ENCODE measurements at regions not wholly inside any gene's neighbourhood (a gene's known extent, or its start where the extent isn't known, plus 50 kb on each side); places are given as distances from the start of the nearest gene placed in this dataset.

DNA sequence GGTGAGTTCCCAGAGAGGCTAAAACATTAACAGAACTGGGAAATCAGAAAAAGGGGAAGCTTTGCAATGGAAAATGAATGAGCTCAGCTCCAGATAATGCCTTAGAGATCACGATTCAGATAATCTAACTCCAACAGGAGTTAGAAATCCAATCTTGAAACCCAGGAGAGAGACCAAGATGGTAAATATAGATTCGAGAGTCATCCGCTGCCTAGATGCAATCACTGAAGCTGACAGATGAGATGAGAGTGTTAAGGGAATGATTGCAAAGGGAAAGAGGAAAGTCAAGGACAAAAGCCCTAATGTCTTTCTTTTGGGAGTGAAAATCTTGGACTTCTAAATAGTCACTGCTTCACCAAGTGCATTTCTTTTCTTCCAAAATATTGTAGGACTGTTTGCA lies 722.0 kb downstream of the EPHA4 start:
- no peak for DNase-seq (ENCODE audit: low spot score, unreplicated experiment)
- peaks cover 3% of the 10 kb centered on the region for H3K4me1 Mint-ChIP-seq (ENCODE audit: low read depth)
- no peaks in the 10 kb centered on the region for H3K27me3 Mint-ChIP-seq
- H3K9me3 Mint-ChIP-seq (ENCODE audit: low read depth), result peaks cover 4% of the 10 kb centered on the region
- no peak overlapping the region for H3K27ac Mint-ChIP-seq
- no peak overlapping the region for H3K4me3 Mint-ChIP-seq (ENCODE audit: low read depth)
- TF ChIP-seq, protein P1, sequence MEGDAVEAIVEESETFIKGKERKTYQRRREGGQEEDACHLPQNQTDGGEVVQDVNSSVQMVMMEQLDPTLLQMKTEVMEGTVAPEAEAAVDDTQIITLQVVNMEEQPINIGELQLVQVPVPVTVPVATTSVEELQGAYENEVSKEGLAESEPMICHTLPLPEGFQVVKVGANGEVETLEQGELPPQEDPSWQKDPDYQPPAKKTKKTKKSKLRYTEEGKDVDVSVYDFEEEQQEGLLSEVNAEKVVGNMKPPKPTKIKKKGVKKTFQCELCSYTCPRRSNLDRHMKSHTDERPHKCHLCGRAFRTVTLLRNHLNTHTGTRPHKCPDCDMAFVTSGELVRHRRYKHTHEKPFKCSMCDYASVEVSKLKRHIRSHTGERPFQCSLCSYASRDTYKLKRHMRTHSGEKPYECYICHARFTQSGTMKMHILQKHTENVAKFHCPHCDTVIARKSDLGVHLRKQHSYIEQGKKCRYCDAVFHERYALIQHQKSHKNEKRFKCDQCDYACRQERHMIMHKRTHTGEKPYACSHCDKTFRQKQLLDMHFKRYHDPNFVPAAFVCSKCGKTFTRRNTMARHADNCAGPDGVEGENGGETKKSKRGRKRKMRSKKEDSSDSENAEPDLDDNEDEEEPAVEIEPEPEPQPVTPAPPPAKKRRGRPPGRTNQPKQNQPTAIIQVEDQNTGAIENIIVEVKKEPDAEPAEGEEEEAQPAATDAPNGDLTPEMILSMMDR (IDR thresholded peaks at IDR 0.05; ENCODE audit: unreplicated experiment), result no peak
- no peaks in the 10 kb centered on the region for H3K36me3 Mint-ChIP-seq (ENCODE audit: insufficient read depth)

DNA sequence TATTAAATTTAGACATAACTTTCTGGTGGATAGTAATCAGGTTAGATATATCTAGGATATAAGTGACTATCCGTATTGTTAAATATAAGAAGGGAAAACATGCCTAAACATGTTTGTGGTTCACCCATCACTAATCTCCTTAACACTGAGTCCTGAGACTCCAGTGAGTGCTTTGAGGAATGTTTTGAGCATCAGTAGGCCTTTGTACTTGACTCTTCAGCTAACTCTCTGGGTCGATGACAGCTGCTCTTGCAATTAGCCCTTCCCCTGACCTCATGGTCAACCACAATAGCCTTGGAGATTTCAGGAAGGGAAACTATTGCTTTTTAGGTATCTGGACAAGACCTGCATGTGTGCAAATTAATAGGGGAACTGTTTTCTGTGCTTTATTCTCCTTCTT lies 716.8 kb downstream of the EPHA4 start:
- Mint-ChIP-seq H3K4me3 (ENCODE audit: low read depth) (no peak overlapping the region), H3K27ac (peak overlapping the region; percentile 15), H3K36me3 (ENCODE audit: insufficient read depth) (no peaks in the 10 kb centered on the region), H3K4me1 (ENCODE audit: low read depth) (no peaks in the 10 kb centered on the region), H3K9me3 (ENCODE audit: low read depth) (no peaks in the 10 kb centered on the region), H3K27me3 (no peaks in the 10 kb centered on the region)
- TF ChIP-seq, protein P1 (IDR thresholded peaks at IDR 0.05; ENCODE audit: unreplicated experiment), result no peak
- DNase-seq (ENCODE audit: low spot score, unreplicated experiment), result no peak

DNA sequence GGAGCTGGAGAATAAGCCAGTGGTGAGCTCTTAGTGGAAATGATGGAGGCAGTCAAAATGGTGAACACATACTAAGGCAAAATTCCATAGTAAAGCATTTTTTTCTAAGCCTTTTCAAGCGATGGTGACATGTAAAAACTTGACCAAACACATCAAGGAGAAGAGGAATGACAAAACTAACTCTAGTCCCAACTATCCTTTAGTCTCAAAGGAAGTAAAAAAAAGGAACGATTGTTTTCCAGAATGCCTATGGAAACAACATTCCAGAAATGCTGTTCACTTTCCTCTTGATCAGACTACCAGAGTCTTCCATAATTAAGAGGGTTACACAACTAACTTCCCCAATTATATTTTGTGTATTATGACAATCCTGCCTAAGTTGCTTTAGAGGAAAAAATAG lies 715.6 kb downstream of the EPHA4 start:
- Mint-ChIP-seq H3K36me3 (ENCODE audit: insufficient read depth) (no peaks in the 10 kb centered on the region), H3K4me1 (ENCODE audit: low read depth) (no peaks in the 10 kb centered on the region), H3K4me3 (ENCODE audit: low read depth) (no peak overlapping the region), H3K27me3 (no peaks in the 10 kb centered on the region), H3K9me3 (ENCODE audit: low read depth) (no peaks in the 10 kb centered on the region), H3K27ac (no peak overlapping the region)
- no peak for DNase-seq (ENCODE audit: low spot score, unreplicated experiment)
- TF ChIP-seq, protein P1 (IDR thresholded peaks at IDR 0.05; ENCODE audit: unreplicated experiment), result no peak

DNA sequence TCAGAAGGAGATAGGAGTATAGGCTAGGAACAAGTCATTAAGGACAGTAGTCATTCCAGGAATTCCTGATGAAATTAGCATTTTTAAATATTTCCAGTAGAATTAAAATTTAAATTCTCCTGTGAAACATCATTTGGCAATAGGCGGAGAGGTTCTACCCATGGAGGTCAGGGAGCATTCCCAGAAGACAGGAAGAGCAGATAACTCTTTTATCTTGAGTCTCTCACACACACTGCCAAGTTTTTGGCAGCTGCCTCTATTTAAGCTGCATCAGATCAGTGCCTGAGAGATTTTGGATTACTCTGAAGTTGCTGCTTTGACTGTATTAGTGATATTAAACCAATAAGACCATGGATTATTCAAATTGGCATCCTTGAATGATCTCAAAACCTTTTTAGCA lies 714.7 kb downstream of the EPHA4 start:
- TF ChIP-seq, protein P1 (IDR thresholded peaks at IDR 0.05; ENCODE audit: unreplicated experiment), result no peak
- H3K9me3 Mint-ChIP-seq (ENCODE audit: low read depth), result no peaks in the 10 kb centered on the region
- no peak overlapping the region for H3K27ac Mint-ChIP-seq
- no peak overlapping the region for H3K4me3 Mint-ChIP-seq (ENCODE audit: low read depth)
- H3K4me1 Mint-ChIP-seq (ENCODE audit: low read depth), result no peaks in the 10 kb centered on the region
- H3K27me3 Mint-ChIP-seq, result no peaks in the 10 kb centered on the region
- H3K36me3 Mint-ChIP-seq (ENCODE audit: insufficient read depth), result no peaks in the 10 kb centered on the region
- DNase-seq (ENCODE audit: low spot score, unreplicated experiment), result no peak

DNA sequence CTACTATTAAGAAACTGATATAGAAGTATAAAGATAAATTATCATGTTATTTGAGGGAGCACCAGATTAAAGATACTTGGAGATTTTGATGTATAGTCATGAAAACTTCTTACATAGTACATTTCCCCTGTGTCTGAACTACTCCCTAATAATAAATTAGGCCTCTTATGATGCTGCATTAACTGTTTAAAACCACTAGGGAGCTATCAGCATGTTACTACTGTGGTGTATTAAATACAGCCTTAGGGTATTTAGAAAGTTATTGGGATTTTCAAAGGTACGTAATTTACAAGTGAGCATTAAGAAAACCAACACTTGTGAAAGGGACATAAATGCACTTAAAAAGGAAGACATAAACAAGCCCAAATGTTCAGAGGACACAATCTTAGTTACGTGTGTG lies 714.0 kb downstream of the EPHA4 start:
- Mint-ChIP-seq H3K36me3 (ENCODE audit: insufficient read depth) (no peaks in the 10 kb centered on the region), H3K9me3 (ENCODE audit: low read depth) (no peaks in the 10 kb centered on the region), H3K27me3 (no peaks in the 10 kb centered on the region), H3K4me3 (ENCODE audit: low read depth) (no peak overlapping the region), H3K27ac (no peak overlapping the region), H3K4me1 (ENCODE audit: low read depth) (no peaks in the 10 kb centered on the region)
- TF ChIP-seq, protein P1 (IDR thresholded peaks at IDR 0.05; ENCODE audit: unreplicated experiment), result no peak
- no peak for DNase-seq (ENCODE audit: low spot score, unreplicated experiment)
